K562 (cell line): ENCODE measurements at regions not wholly inside any gene's neighbourhood (a gene's known extent, or its start where the extent isn't known, plus 50 kb on each side); places are given as distances from the start of the nearest gene placed in this dataset.
A peak's percentile ranks its signal among the peaks of the same experiment; 100 is the strongest.

Source experiments
- ATAC-seq: fragments of 200-7000 bp; cut with Tn5 transposase; 3 replicates; pipeline ENCODE4 v1.9.1; 2020; ENCODE audit warnings: moderate library complexity
- BruUV-seq: library from RNA; stranded (reverse); fragments of 400-500 nt; replicated peaks from 2 replicates; lab custom pipeline; 2021; lab: Mats Ljungman, UMichigan
- CTCF ChIA-PET: fragments of 300-600 bp; formaldehyde crosslinking; extraction: SDS; loops from one replicate; lab custom pipeline; 2021; ENCODE audit warnings: low intra/inter-chr PET ratio; lab: Yijun Ruan, JAX
- POLR2A ChIA-PET: fragments of 300-600, 350-650 bp; sonication (Branson Sonifier 250); formaldehyde crosslinking; extraction: SDS; loops from one replicate; lab custom pipeline; 2021; ENCODE audit warnings: antibody characterized with exemption, inconsistent platforms; lab: Yijun Ruan, JAX
- DNase-seq, 4 experiments: peaks; one replicate each; pipeline versions ENCODE4 v3.0.0 to v3.0.0-alpha.2; 2011 to 2018; ENCODE audit warnings: low spot score in 3 of 4, mixed read lengths in 3 of 4; ENCODE audit errors: extremely low read depth in 1 of 4
- FAIRE-seq: peaks from 2 replicates; lab custom pipeline; 2011; peaks lifted over from hg19 to GRCh38; lab: Jason Lieb, UNC
- H2AFZ ChIP-seq: 2 replicates; pipeline ENCODE4 v1.6.0; 2011; ENCODE audit warnings: low read depth, low read length, control low read depth, inconsistent platforms
- H3K27ac ChIP-seq: fragments of 200-600 bp; 3 replicates; pipeline ENCODE4 v1.8.0; 2011; ENCODE audit warnings: low read depth, mild to moderate bottlenecking, control low read depth, inconsistent platforms, low read length, moderate library complexity, mixed read lengths; ENCODE audit errors: extremely low read depth
- H3K27me3 ChIP-seq, 2 experiments: fragments of 300-600 bp in 1 of 2; 2 replicates in 1 of 2; 3 replicates in 1 of 2; pipeline versions ENCODE4 v1.6.0 to v1.8.0; 2011; ENCODE audit warnings: inconsistent platforms in 2 of 2, low read length in 2 of 2, mild to moderate bottlenecking in 1 of 2, mixed read lengths in 1 of 2, moderate library complexity in 1 of 2; ENCODE audit not compliant: control insufficient read depth in 2 of 2, insufficient read depth in 2 of 2
- H3K36me3 ChIP-seq: fragments of 300-600 bp; 3 replicates; pipeline ENCODE4 v1.8.0; 2011; ENCODE audit warnings: mild to moderate bottlenecking, low read length, inconsistent platforms; ENCODE audit not compliant: control insufficient read depth, insufficient read depth
- H3K4me1 ChIP-seq, 2 experiments: fragments of 200-600 bp in 1 of 2; replicated peaks in 1 of 2; 2 replicates in 1 of 2; 3 replicates in 1 of 2; pipeline versions ENCODE4 v1.5.1 to v1.8.0; 2011; ENCODE audit warnings: inconsistent platforms in 2 of 2, low read length in 2 of 2, mild to moderate bottlenecking in 1 of 2, mixed read lengths in 1 of 2, moderate library complexity in 1 of 2; ENCODE audit not compliant: control insufficient read depth in 2 of 2, insufficient read depth in 2 of 2
- H3K4me2 ChIP-seq: 2 replicates; pipeline ENCODE4 v1.6.1; 2011; ENCODE audit warnings: low read length, control low read depth, inconsistent platforms, mixed read lengths; ENCODE audit not compliant: insufficient read depth
- H3K4me3 ChIP-seq: fragments of 200-600 bp; sonication (generic), shearing (Covaris generic); 2 replicates; pipeline ENCODE4 v1.5.1; 2016; ENCODE audit warnings: control low read depth, inconsistent platforms
- H3K79me2 ChIP-seq: fragments of 200-600 bp; 3 replicates; pipeline ENCODE4 v1.8.0; 2011; ENCODE audit warnings: low read length, inconsistent platforms; ENCODE audit not compliant: control insufficient read depth, insufficient read depth
- H3K9ac ChIP-seq, 2 experiments: 2 replicates each; pipeline versions ENCODE4 v1.6.0 to v1.6.1; 2011; ENCODE audit warnings: low read depth in 2 of 2, low read length in 2 of 2, control low read depth in 1 of 2, inconsistent platforms in 1 of 2, mild to moderate bottlenecking in 1 of 2, mixed read lengths in 1 of 2; ENCODE audit not compliant: insufficient read depth in 1 of 2
- H3K9me1 ChIP-seq: one replicate; pipeline ENCODE4 v1.6.0; 2011; ENCODE audit warnings: inconsistent platforms, mild to moderate bottlenecking, low read length, moderate library complexity; ENCODE audit not compliant: control insufficient read depth, insufficient read depth
- H3K9me3 ChIP-seq: replicated peaks from 2 replicates; pipeline ENCODE4 v1.5.1; 2011; ENCODE audit warnings: low read depth, low read length, inconsistent platforms; ENCODE audit not compliant: control insufficient read depth, insufficient read depth
- H4K20me1 ChIP-seq: replicated peaks from 2 replicates; pipeline ENCODE4 v1.6.1; 2011; ENCODE audit warnings: low read length, inconsistent platforms, mixed read lengths; ENCODE audit not compliant: control insufficient read depth, insufficient read depth
- ADNP ChIP-seq: fragments of 200-800 bp; sonication (Bioruptor generic); IDR thresholded peaks from 2 replicates; pipeline ENCODE4 v1.6.1; 2016; ENCODE audit warnings: missing genetic modification characterization, missing compliant biosample characterization
- ARID1B ChIP-seq: fragments of 450-650 bp; IDR thresholded peaks from 2 replicates; pipeline ENCODE4 v1.6.1; 2016; ENCODE audit warnings: antibody characterized with exemption, mild to moderate bottlenecking, inconsistent platforms
- BCOR ChIP-seq: fragments of 450-650 bp; IDR thresholded peaks from 2 replicates; pipeline ENCODE4 v1.6.1; 2016
- BDP1 ChIP-seq: IDR thresholded peaks from 3 replicates; pipeline ENCODE4 v1.6.1; 2011; ENCODE audit not compliant: insufficient read length, insufficient read depth
- HDAC2 ChIP-seq: fragments of 450-650 bp; IDR thresholded peaks from 2 replicates; pipeline ENCODE4 v1.6.1; 2016; ENCODE audit warnings: mild to moderate bottlenecking
- HDAC6 ChIP-seq: IDR thresholded peaks from 2 replicates; pipeline ENCODE4 v1.6.1; 2012; ENCODE audit warnings: low read depth, mild to moderate bottlenecking, control low read depth, inconsistent platforms, low read length, moderate library complexity
- HIVEP1 ChIP-seq: fragments of 250-450 bp; sonication (Bioruptor Pico); IDR thresholded peaks from 2 replicates; pipeline ENCODE4 v1.4.0; 2020; ENCODE audit warnings: mild to moderate bottlenecking
- MAFF ChIP-seq: IDR thresholded peaks from 2 replicates; pipeline ENCODE4 v1.6.1; 2012; ENCODE audit warnings: low read length, improper control_type of control experiment
- MEIS2 ChIP-seq: fragments of 450-650 bp; IDR thresholded peaks from 2 replicates; pipeline ENCODE4 v1.6.1; 2014; ENCODE audit warnings: mild to moderate bottlenecking; ENCODE audit not compliant: partially characterized antibody
- NR2C1 ChIP-seq, 2 experiments: fragments of 450-650 bp; IDR thresholded peaks; 2 replicates each; pipeline ENCODE4 v1.6.1; 2017; ENCODE audit warnings: mild to moderate bottlenecking in 2 of 2, antibody characterized with exemption in 1 of 2, inconsistent platforms in 1 of 2, missing compliant biosample characterization in 1 of 2, missing genetic modification characterization in 1 of 2
- PCBP2 ChIP-seq: fragments of 200-400 bp; formaldehyde crosslinking; IDR thresholded peaks from 2 replicates; pipeline ENCODE4 v1.6.1; 2018; ENCODE audit warnings: low read length, low read depth, mild to moderate bottlenecking, moderate library complexity; ENCODE audit not compliant: poor library complexity, severe bottlenecking
- PRPF4 ChIP-seq: fragments of 200-400 bp; formaldehyde crosslinking; IDR thresholded peaks from one replicate; pipeline ENCODE4 v1.6.1; 2017; ENCODE audit warnings: low read length, low read depth, mild to moderate bottlenecking; ENCODE audit not compliant: insufficient read depth, poor library complexity, severe bottlenecking
- RBM15 ChIP-seq: fragments of 200-400 bp; formaldehyde crosslinking; IDR thresholded peaks from 2 replicates; pipeline ENCODE4 v1.6.1; 2018; ENCODE audit warnings: mild to moderate bottlenecking, low read length, moderate library complexity; ENCODE audit not compliant: insufficient read depth
- RBM25 ChIP-seq: fragments of 200-400 bp; formaldehyde crosslinking; IDR thresholded peaks from 2 replicates; pipeline ENCODE4 v1.6.1; 2018; ENCODE audit warnings: low read length, low read depth, moderate library complexity; ENCODE audit not compliant: severe bottlenecking
- STAG1 ChIP-seq: sonication (generic); formaldehyde crosslinking; IDR thresholded peaks from 2 replicates; pipeline ENCODE4 v1.5.0; 2020; ENCODE audit warnings: missing genetic modification reagents, borderline replicate concordance
- ZKSCAN1 ChIP-seq: fragments of 150-350 bp; IDR thresholded peaks from 2 replicates; pipeline ENCODE4 v1.6.1; 2016; ENCODE audit warnings: low read depth, low read length
- ZNF609 ChIP-seq: sonication (generic); formaldehyde crosslinking; IDR thresholded peaks from 2 replicates; pipeline ENCODE4 v1.8.1; 2023; ENCODE audit warnings: missing genetic modification reagents, mild to moderate bottlenecking, borderline replicate concordance
- WGBS: fragments of 100-300 bp; shearing (Covaris generic); methylation state at CpG from one replicate; pipeline ENCODE4 v1.1.6; 2016; ENCODE audit warnings: low coverage, mixed read lengths; ENCODE audit not compliant: insufficient coverage; ENCODE audit errors: missing lambda C conversion rate; 5-methylcytosine and 5-hydroxymethylcytosine counted together
- in situ Hi-C: fragments of 300-500 bp; cut with MboI; formaldehyde crosslinking; loops from 4 replicates; pipeline ENCODE4 v1.15.0; 2018; ENCODE audit warnings: inconsistent platforms, mixed read lengths
- intact Hi-C: fragments of 100-400 bp; cut with micrococcal nuclease; formaldehyde crosslinking; loops from 2 replicates; pipeline ENCODE4 v1.14.2; 2022

- TF ChIP-seq ADNP (tag) (peak; percentile 96), ZKSCAN1 (no peak), RBM25 (peak; percentile 92), ARID1B (peak; percentile 35; the same call in 1 of the 2 replicates), NR2C1 (IDR thresholded peaks at IDR 0.05) (peak; percentile 29; the same call in 1 of the 2 replicates), NR2C1 (tag; IDR thresholded peaks at IDR 0.05) (no peak), HDAC2 (peak; percentile 58; the same call in 1 of the 2 replicates), BCOR (peak; percentile 95)
These were observed 61.1 kb upstream of the PICALM start (continued) for GRCh38 chr11:86129740-86130540.

- no peaks in the 10 kb centered on the region for H3K9me3 ChIP-seq
- in situ Hi-C loops (no loop called here), intact Hi-C loops (loop anchor here (5.0 kb wide), 1 partner anchor 87 kb away; no protein-coding TSS in a partner anchor)
- DNase-seq = no peak
- BruUV-seq = no TSS peak
- peaks cover 9 to 37% of the 10 kb centered on the region in 2 experiments for H3K4me1 ChIP-seq
- ChIA-PET POLR2A (interaction anchor here (0.8 to 2.5 kb wide), 5 partner anchors 9 to 242 kb away, joined by 3 to 9 read pairs (median 3); no protein-coding TSS in a partner anchor), CTCF (no interaction called here)
- no peak for FAIRE-seq
- no peaks in the 10 kb centered on the region for H3K27me3 ChIP-seq
- 0 out of 3 replicates have a peak, but pooled peaks have one; percentile 12 for ATAC-seq
- no peak overlapping the region for H3K9ac ChIP-seq
- 91% methylated on average over 2 of the region's 2 CpGs for WGBS
- no peak overlapping the region for H2AFZ ChIP-seq
- no peaks in the 10 kb centered on the region; the same call in 2 of the 3 replicates for H3K79me2 ChIP-seq
- no peaks in the 10 kb centered on the region for H3K9me1 ChIP-seq
- no peak overlapping the region for H3K4me2 ChIP-seq
- no peaks in the 10 kb centered on the region for H4K20me1 ChIP-seq
- H3K27ac ChIP-seq = no peak overlapping the region
- H3K4me3 ChIP-seq = no peak overlapping the region
- H3K36me3 ChIP-seq = no peaks in the 10 kb centered on the region
- TF ChIP-seq PCBP2 = no peak
- no peak for TF ChIP-seq ZNF609 (CRISPR knock-in tag)
- no peak for TF ChIP-seq HDAC6
- no peak for TF ChIP-seq STAG1
- TF ChIP-seq HIVEP1 = no peak
- TF ChIP-seq MAFF = peak; percentile 50
- no peak for TF ChIP-seq BDP1
- no peak for TF ChIP-seq RBM15
- no peak for TF ChIP-seq PRPF4
- TF ChIP-seq MEIS2 = no peak
These were observed 60.0 kb upstream of the PICALM start for GRCh38 chr11:86128914-86129313.
